NT2/D1 (cell line): ENCODE measurements at regions not wholly inside any gene's neighbourhood (a gene's known extent, or its start where the extent isn't known, plus 50 kb on each side); places are given as distances from the start of the nearest gene placed in this dataset.

ENCODE experiments used
- DNase-seq: peaks from one replicate; pipeline ENCODE4 v3.0.0-alpha.2; 2011; ENCODE audit warnings: low read depth, low spot score
- H3K27me3 ChIP-seq: 2 replicates; pipeline ENCODE4 v1.6.0; 2011; ENCODE audit warnings: mild to moderate bottlenecking; ENCODE audit not compliant: insufficient read length, insufficient read depth
- H3K36me3 ChIP-seq: 2 replicates; pipeline ENCODE4 v1.6.1; 2011; ENCODE audit warnings: mild to moderate bottlenecking, low read length, mixed read lengths; ENCODE audit not compliant: insufficient read depth, insufficient read length
- H3K4me1 ChIP-seq: 2 replicates; pipeline ENCODE4 v1.5.1; 2011; ENCODE audit not compliant: insufficient read depth, insufficient read length
- H3K4me3 ChIP-seq: 2 replicates; pipeline ENCODE4 v1.5.1; 2011; ENCODE audit warnings: low read depth; ENCODE audit not compliant: insufficient read length
- H3K9ac ChIP-seq: 2 replicates; pipeline ENCODE4 v1.6.0; 2011; ENCODE audit warnings: low read depth; ENCODE audit not compliant: insufficient read length
- H3K9me3 ChIP-seq: 2 replicates; pipeline ENCODE4 v1.5.1; 2011; ENCODE audit warnings: mild to moderate bottlenecking, low read length; ENCODE audit not compliant: insufficient read depth
- SUZ12 ChIP-seq: IDR thresholded peaks from 2 replicates; pipeline ENCODE4 v1.6.1; 2011; ENCODE audit not compliant: insufficient read length, insufficient read depth; ENCODE audit errors: extremely low read depth
- YY1 ChIP-seq: IDR thresholded peaks from 2 replicates; pipeline ENCODE4 v1.6.1; 2011; ENCODE audit not compliant: insufficient read length, insufficient read depth
- ZNF274 ChIP-seq: IDR thresholded peaks from 2 replicates; pipeline ENCODE4 v1.6.1; 2011; ENCODE audit warnings: mild to moderate bottlenecking, low read depth, low read length

DNA sequence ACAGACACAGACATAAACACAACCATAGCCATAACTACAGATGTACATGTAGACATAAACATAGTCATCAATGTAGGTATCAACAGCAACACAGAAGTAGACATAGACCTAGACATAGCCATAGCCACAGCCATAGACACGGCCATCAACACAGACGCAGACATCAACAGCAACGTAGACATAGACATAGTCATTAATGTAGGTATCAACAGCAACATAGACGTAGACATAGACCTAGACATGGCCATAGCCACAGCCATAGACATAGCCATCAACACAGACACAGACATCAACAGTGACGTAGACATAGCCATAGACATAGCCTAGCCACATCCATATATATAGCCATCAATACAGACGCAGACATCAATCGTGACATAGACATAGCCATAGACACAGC lies 258.3 kb upstream of the FOXQ1 start:
- no peaks in the 10 kb centered on the region for H3K9me3 ChIP-seq
- DNase-seq, result no peak
- H3K4me1 ChIP-seq, result peaks cover 6% of the 10 kb centered on the region
- H3K9ac ChIP-seq, result no peak overlapping the region
- TF ChIP-seq SUZ12 (no peak), YY1 (no peak), ZNF274 (no peak)
- H3K36me3 ChIP-seq, result no peaks in the 10 kb centered on the region
- H3K27me3 ChIP-seq, result no peaks in the 10 kb centered on the region
- no peak overlapping the region for H3K4me3 ChIP-seq

DNA sequence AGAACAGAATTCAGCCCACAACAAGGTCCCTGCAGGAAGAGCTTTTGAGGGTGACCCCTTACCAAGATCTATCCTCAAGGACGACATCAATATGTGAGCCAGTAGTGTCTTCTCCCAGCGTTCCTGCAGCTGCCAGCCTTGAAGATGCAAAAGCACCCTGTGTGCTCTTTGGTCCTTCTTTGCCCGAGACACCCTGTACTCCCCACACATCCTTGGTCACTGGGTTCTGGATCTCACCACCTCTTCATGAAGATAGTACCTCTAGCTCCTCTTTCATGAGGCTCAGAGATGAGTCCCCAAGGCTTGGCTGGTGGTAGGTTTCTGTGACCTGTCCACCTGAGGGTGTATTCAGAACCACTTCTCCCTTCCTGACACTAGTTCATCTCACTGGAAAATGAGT lies 259.6 kb upstream of the FOXQ1 start:
- Histone ChIP-seq H3K36me3 (no peaks in the 10 kb centered on the region), H3K4me1 (peaks cover 6% of the 10 kb centered on the region), H3K27me3 (no peaks in the 10 kb centered on the region), H3K9ac (no peak overlapping the region), H3K9me3 (no peaks in the 10 kb centered on the region), H3K4me3 (no peak overlapping the region)
- no peak for DNase-seq
- no peak for TF ChIP-seq SUZ12
- no peak for TF ChIP-seq ZNF274
- no peak for TF ChIP-seq YY1

DNA sequence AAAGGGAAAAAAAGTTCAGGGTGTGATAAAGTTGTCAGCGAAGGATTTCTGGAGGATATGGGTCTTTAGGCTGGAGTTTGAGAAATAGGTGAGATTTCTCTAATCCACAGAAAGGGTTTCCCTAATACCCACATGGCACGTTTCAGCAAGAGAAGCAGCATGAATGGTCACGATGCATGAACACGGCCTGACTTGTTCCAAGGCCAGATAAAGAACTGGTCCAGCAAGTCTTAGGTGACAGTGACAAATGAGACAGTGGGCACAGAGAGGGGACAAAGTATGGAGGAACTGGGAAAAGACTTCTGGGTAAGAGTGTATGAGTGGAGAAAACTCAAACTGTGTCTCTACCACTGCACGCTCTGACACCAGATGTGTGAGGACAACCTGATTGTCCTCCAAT lies 262.0 kb upstream of the FOXQ1 start:
- Histone ChIP-seq H3K4me1 (peaks cover under 1% of the 10 kb centered on the region), H3K4me3 (no peak overlapping the region), H3K36me3 (no peaks in the 10 kb centered on the region), H3K27me3 (no peaks in the 10 kb centered on the region), H3K9ac (no peak overlapping the region), H3K9me3 (no peaks in the 10 kb centered on the region)
- TF ChIP-seq SUZ12 (no peak), YY1 (no peak), ZNF274 (no peak)
- no peak for DNase-seq

DNA sequence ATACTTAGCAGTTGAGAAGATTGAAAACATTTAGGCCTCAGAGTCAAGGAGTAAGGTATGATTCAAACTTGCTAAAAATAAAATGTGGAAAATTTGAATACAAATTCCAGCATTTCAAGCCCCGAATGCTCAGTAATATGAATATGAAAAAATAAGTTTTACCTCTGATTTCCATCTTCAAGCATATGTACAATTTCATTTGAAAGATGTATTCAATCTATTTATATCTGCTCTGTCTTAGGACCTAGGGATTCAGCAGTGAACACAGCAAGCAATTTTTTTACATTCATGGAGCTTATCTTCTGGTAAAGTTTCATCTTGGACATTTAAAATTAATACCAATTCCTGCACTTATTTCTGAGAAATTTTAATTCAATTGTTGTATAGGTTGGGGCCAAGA lies 262.7 kb upstream of the FOXQ1 start:
- H3K9me3 ChIP-seq, result no peaks in the 10 kb centered on the region
- H3K36me3 ChIP-seq, result no peaks in the 10 kb centered on the region
- H3K27me3 ChIP-seq, result no peaks in the 10 kb centered on the region
- TF ChIP-seq ZNF274 (no peak), YY1 (no peak), SUZ12 (no peak)
- H3K4me1 ChIP-seq, result no peaks in the 10 kb centered on the region
- no peak for DNase-seq
- H3K9ac ChIP-seq, result no peak overlapping the region
- H3K4me3 ChIP-seq, result no peak overlapping the region

DNA sequence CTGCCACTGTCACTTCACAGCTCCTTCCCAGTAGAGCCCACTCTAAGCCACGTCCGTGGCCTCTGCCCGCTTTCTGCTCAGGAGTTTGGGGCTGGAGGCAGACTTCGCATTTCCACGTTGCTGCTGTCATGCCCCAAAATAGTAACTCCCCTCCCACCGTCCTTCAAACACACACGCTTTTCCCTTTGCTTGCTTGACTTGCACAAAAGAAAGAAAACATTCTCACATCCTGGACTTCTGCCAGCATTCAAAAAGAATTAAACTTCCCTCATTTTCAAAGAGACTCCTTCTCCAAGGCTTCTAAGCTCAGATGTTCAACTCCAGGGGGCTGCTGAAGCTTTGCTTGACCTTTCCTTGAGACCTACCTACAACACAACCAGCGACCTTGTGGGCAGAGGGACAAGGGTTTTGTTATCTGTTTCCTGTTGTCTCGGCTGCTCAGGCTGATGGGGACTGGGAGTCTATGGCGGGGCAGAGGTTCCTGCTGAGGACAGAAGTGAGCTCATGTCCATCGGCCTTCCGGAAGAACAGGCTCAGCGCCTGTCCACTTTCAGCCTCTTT lies 263.8 kb upstream of the FOXQ1 start:
- Histone ChIP-seq H3K36me3 (no peaks in the 10 kb centered on the region), H3K9ac (no peak overlapping the region), H3K9me3 (no peaks in the 10 kb centered on the region), H3K27me3 (no peaks in the 10 kb centered on the region), H3K4me3 (no peak overlapping the region), H3K4me1 (no peaks in the 10 kb centered on the region)
- DNase-seq, result no peak
- TF ChIP-seq SUZ12 (no peak), ZNF274 (no peak), YY1 (no peak)

DNA sequence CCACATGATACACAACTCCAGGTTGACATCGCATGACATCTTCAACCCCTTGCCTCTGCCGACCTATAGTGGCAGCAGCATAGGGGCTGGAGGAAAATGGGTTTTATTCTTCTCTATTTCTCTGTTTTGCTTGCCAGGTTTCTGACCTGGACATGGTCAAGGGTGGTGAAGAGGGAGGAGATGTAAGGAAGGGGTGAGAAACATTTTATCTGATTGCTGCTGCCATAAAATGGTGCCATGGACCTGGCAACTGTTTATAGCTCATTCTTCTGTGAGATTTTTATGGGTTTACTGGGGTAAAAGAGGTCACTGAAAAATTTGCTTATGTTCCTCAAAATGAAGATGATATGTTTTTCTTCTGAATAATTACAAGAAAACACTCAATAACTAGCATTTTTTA lies 266.7 kb upstream of the FOXQ1 start:
- Histone ChIP-seq H3K27me3 (no peaks in the 10 kb centered on the region), H3K4me3 (no peak overlapping the region), H3K9ac (no peak overlapping the region), H3K9me3 (no peaks in the 10 kb centered on the region), H3K36me3 (no peaks in the 10 kb centered on the region), H3K4me1 (no peaks in the 10 kb centered on the region)
- DNase-seq, result no peak
- no peak for TF ChIP-seq YY1
- no peak for TF ChIP-seq SUZ12
- TF ChIP-seq ZNF274, result no peak

DNA sequence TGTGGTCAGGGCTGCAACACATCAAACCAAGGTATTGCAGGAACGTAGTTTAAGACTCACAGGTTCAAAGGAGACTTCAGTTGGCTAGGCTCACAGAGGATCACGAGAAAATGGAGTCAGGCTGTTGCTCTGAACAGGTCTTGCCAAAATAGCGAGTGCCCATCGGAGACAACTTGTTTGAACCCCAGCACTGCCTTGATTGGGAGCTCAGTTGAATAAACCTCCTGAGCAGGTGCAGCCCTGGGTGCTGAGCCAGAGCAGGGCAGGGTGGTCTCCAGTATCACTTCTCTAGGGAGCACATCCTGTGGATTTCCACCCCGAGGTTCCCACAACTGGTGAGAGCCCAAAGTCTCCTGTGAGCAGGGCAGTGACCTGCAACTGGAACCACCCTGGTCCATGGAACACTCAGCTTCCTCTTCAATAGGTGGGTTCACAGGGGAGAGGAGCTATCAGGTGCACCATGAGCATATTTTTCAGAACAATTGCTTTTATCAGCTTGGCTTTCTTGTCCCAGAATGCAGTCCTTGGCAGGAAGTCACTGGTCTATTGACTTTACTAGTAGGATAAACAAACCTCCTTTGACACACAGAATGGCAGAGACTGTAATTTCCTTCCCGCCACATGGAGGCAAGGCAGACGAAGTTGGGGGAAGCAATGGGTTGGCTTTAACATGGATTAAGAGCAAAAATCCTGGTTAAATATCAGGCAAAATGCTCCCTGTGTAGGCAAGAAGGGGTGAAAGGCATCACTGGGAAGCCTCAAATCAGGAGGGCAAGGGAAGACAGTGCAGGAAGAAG lies 267.7 kb upstream of the FOXQ1 start:
- no peaks in the 10 kb centered on the region for H3K27me3 ChIP-seq
- H3K4me1 ChIP-seq, result no peaks in the 10 kb centered on the region
- H3K9ac ChIP-seq, result no peak overlapping the region
- TF ChIP-seq YY1 (no peak), ZNF274 (no peak), SUZ12 (no peak)
- no peaks in the 10 kb centered on the region for H3K36me3 ChIP-seq
- H3K4me3 ChIP-seq, result no peak overlapping the region
- H3K9me3 ChIP-seq, result no peaks in the 10 kb centered on the region
- no peak for DNase-seq
